HepG2 (cell line): ENCODE measurements at regions not wholly inside any gene's neighbourhood (a gene's known extent, or its start where the extent isn't known, plus 50 kb on each side); places are given as distances from the start of the nearest gene placed in this dataset.

Experiments used
- ATF7 ChIP-seq, 2 experiments: fragments of 450-650 bp in 1 of 2; sonication (generic) in 1 of 2; formaldehyde crosslinking in 1 of 2; IDR thresholded peaks; 2 replicates each; pipeline versions ENCODE4 v1.4.0 to v1.6.1; 2016 to 2020; ENCODE audit warnings: antibody characterized with exemption in 1 of 2, mild to moderate bottlenecking in 1 of 2, missing genetic modification reagents in 1 of 2
- ATM ChIP-seq: fragments of 450-650 bp; IDR thresholded peaks from 2 replicates; pipeline ENCODE4 v1.7.1; 2017; ENCODE audit warnings: mild to moderate bottlenecking, borderline replicate concordance
- BCL6 ChIP-seq: IDR thresholded peaks from 2 replicates; pipeline ENCODE4 v1.6.1; 2016; ENCODE audit warnings: missing genetic modification reagents, missing compliant biosample characterization
- CREM ChIP-seq, 2 experiments: sonication (generic) in 1 of 2; formaldehyde crosslinking in 1 of 2; IDR thresholded peaks; 2 replicates each; pipeline versions ENCODE4 v1.4.0 to v1.6.1; 2016 to 2020; ENCODE audit warnings: antibody characterized with exemption in 1 of 2, mild to moderate bottlenecking in 1 of 2, missing genetic modification reagents in 1 of 2
- EP300 ChIP-seq, 3 experiments: sonication (generic) in 1 of 3; formaldehyde crosslinking in 1 of 3; IDR thresholded peaks; 2 replicates each; pipeline versions ENCODE4 v1.5.1 to v1.6.1; 2011 to 2020; ENCODE audit warnings: low read depth in 2 of 3, low read length in 2 of 3, borderline replicate concordance in 1 of 3, improper control_type of control experiment in 1 of 3, mild to moderate bottlenecking in 1 of 3, missing genetic modification reagents in 1 of 3, moderate library complexity in 1 of 3
- FOXA1 ChIP-seq, 2 experiments: fragments of 450-650 bp in 1 of 2; sonication (generic) in 1 of 2; formaldehyde crosslinking in 1 of 2; IDR thresholded peaks; 2 replicates each; pipeline versions ENCODE4 v1.4.0 to v1.6.1; 2016 to 2020; ENCODE audit warnings: missing genetic modification reagents in 1 of 2
- GABPA ChIP-seq, 2 experiments: IDR thresholded peaks; 2 replicates each; pipeline ENCODE4 v1.6.1; 2011 to 2016; ENCODE audit warnings: low read depth in 2 of 2, low read length in 1 of 2, missing biosample characterization in 1 of 2, missing genetic modification characterization in 1 of 2
- HINFP ChIP-seq: sonication (generic); formaldehyde crosslinking; IDR thresholded peaks from 2 replicates; pipeline ENCODE4 v1.4.0; 2020; ENCODE audit warnings: low read depth, mild to moderate bottlenecking, missing genetic modification reagents
- HMG20B ChIP-seq: conservative IDR thresholded peaks from 2 replicates; pipeline ENCODE4 v1.6.1; 2016; ENCODE audit warnings: missing genetic modification reagents, missing compliant biosample characterization
- KDM4B ChIP-seq: sonication (generic); formaldehyde crosslinking; IDR thresholded peaks from 2 replicates; pipeline ENCODE4 v1.4.0; 2020; ENCODE audit warnings: missing genetic modification reagents
- MTF1 ChIP-seq: sonication (generic); formaldehyde crosslinking; IDR thresholded peaks from 2 replicates; pipeline ENCODE4 v1.5.0; 2020; ENCODE audit warnings: missing genetic modification reagents
- PCBP1 ChIP-seq: fragments of 200-400 bp; formaldehyde crosslinking; IDR thresholded peaks from 2 replicates; pipeline ENCODE4 v1.6.1; 2017; ENCODE audit warnings: mild to moderate bottlenecking, low read depth, low read length, borderline replicate concordance
- RBAK ChIP-seq: sonication (generic); formaldehyde crosslinking; IDR thresholded peaks from 2 replicates; pipeline ENCODE4 v1.5.1; 2020; ENCODE audit warnings: mild to moderate bottlenecking, missing genetic modification reagents
- SOX13 ChIP-seq, 3 experiments: fragments of 450-650 bp in 1 of 3; sonication (generic) in 1 of 3; formaldehyde crosslinking in 1 of 3; IDR thresholded peaks in 2 of 3; conservative IDR thresholded peaks in 1 of 3; 2 replicates each; pipeline versions ENCODE4 v1.5.0 to v1.6.1; 2016 to 2020; ENCODE audit warnings: antibody characterized with exemption in 1 of 3, mild to moderate bottlenecking in 1 of 3, missing compliant biosample characterization in 1 of 3, missing genetic modification reagents in 1 of 3, moderate library complexity in 1 of 3
- SOX5 ChIP-seq: IDR thresholded peaks from 2 replicates; pipeline ENCODE4 v1.6.1; 2016; ENCODE audit warnings: borderline replicate concordance
- TAF1 ChIP-seq: sonication (generic); formaldehyde crosslinking; IDR thresholded peaks from 2 replicates; pipeline ENCODE4 v1.4.0; 2020; ENCODE audit warnings: missing genetic modification reagents
- TARDBP ChIP-seq: sonication (generic); formaldehyde crosslinking; IDR thresholded peaks from 2 replicates; pipeline ENCODE4 v1.8.0; 2022; ENCODE audit warnings: mild to moderate bottlenecking, missing genetic modification reagents
- TF ChIP-seq, protein P1 (sequence below): sonication (generic); formaldehyde crosslinking; IDR thresholded peaks from 2 replicates; pipeline ENCODE4 v1.4.0; 2020; ENCODE audit warnings: missing genetic modification reagents

- TF ChIP-seq FOXA1 (IDR thresholded peaks at IDR 0.05) = 0 out of 2 replicates have a peak, but pooled peaks have one; percentile 43
- no peak for TF ChIP-seq FOXA1 (CRISPR knock-in tag; IDR thresholded peaks at IDR 0.05)
- TF ChIP-seq HINFP (CRISPR knock-in tag) = no peak
- peak; percentile 37; the same call in 1 of the 2 replicates for TF ChIP-seq CREM (IDR thresholded peaks at IDR 0.05)
- no peak for TF ChIP-seq CREM (CRISPR knock-in tag; IDR thresholded peaks at IDR 0.05)
- no peak for TF ChIP-seq TAF1
- peak in 1 of 2 experiments; percentile 78; a peak in 1 of 4 replicates for TF ChIP-seq EP300 (IDR thresholded peaks at IDR 0.05; ENCODE audit: low read depth in 2 of 2, low read length in 2 of 2)
- no peak for TF ChIP-seq EP300 (CRISPR knock-in tag; IDR thresholded peaks at IDR 0.05; ENCODE audit: borderline replicate concordance)
- TF ChIP-seq, protein P1, sequence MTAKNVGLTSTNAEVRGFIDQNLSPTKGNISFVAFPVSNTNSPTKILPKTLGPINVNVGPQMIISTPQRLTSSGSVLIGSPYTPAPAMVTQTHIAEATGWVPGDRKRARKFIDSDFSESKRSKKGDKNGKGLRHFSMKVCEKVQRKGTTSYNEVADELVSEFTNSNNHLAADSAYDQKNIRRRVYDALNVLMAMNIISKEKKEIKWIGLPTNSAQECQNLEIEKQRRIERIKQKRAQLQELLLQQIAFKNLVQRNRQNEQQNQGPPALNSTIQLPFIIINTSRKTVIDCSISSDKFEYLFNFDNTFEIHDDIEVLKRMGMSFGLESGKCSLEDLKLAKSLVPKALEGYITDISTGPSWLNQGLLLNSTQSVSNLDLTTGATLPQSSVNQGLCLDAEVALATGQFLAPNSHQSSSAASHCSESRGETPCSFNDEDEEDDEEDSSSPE (CRISPR knock-in tag) = no peak
- TF ChIP-seq ATM = no peak
- no peak for TF ChIP-seq SOX13 (IDR thresholded peaks at IDR 0.05)
- peak in 1 of 2 experiments; percentile 82; a peak in 2 of 4 replicates for TF ChIP-seq SOX13 (CRISPR knock-in tag; conservative IDR thresholded peaks at IDR 0.05 in 1 of 2, IDR thresholded peaks at IDR 0.05 in 1 of 2)
- no peak for TF ChIP-seq ATF7 (IDR thresholded peaks at IDR 0.05)
- TF ChIP-seq ATF7 (CRISPR knock-in tag; IDR thresholded peaks at IDR 0.05) = no peak
- no peak for TF ChIP-seq GABPA (IDR thresholded peaks at IDR 0.05; ENCODE audit: low read depth, low read length)
- TF ChIP-seq GABPA (CRISPR knock-in tag; IDR thresholded peaks at IDR 0.05; ENCODE audit: low read depth) = no peak
- TF ChIP-seq PCBP1 = no peak
- TF ChIP-seq MTF1 (CRISPR knock-in tag) = no peak
- no peak for TF ChIP-seq TARDBP (CRISPR knock-in tag)
- TF ChIP-seq HMG20B = no peak
- TF ChIP-seq BCL6 (CRISPR knock-in tag) = peak; percentile 17; the same call in 1 of the 2 replicates
- no peak for TF ChIP-seq KDM4B
- TF ChIP-seq SOX5 (CRISPR knock-in tag) = peak; percentile 83; the same call in 1 of the 2 replicates
- TF ChIP-seq RBAK (CRISPR knock-in tag) = no peak
Observed at GRCh38 chr6:113686049-113686448, 171.1 kb upstream of the MARCKS start (continued).
